Neural cell (in vitro differentiated cells): ENCODE measurements at regions not wholly inside any gene's neighbourhood (a gene's known extent, or its start where the extent isn't known, plus 50 kb on each side); places are given as distances from the start of the nearest gene placed in this dataset.
A peak's percentile ranks its signal among the peaks of the same experiment; 100 is the strongest.

ENCODE experiments used
- H2AFZ ChIP-seq: fragments of 200-600, 300-800 bp; sonication (generic), shearing (Covaris generic); 2 replicates; pipeline ENCODE4 v1.6.0; 2014; ENCODE audit warnings: low read depth, mild to moderate bottlenecking, antibody characterized with exemption, low read length, moderate library complexity
- H3F3A ChIP-seq: fragments of 200-600 bp; shearing (Covaris generic); 2 replicates; pipeline ENCODE4 v1.6.1; 2016; ENCODE audit warnings: mild to moderate bottlenecking, moderate library complexity, mixed read lengths, antibody characterized with exemption, low read length; ENCODE audit not compliant: insufficient read depth, poor library complexity, severe bottlenecking
- H3K27ac ChIP-seq: fragments of 200-600, 300-800 bp; sonication (generic), shearing (Covaris generic); 2 replicates; pipeline ENCODE4 v1.5.1; 2014; ENCODE audit warnings: mild to moderate bottlenecking, low read length, moderate library complexity
- H3K27me3 ChIP-seq: fragments of 300-800, 200-600 bp; sonication (generic), shearing (Covaris generic); 2 replicates; pipeline ENCODE4 v1.6.0; 2014; ENCODE audit warnings: mild to moderate bottlenecking, low read depth, low read length, moderate library complexity; ENCODE audit not compliant: insufficient read depth
- H3K36me3 ChIP-seq: fragments of 300-800, 200-600 bp; sonication (generic), shearing (Covaris generic); 2 replicates; pipeline ENCODE4 v1.5.1; 2014; ENCODE audit warnings: mild to moderate bottlenecking, antibody characterized with exemption, low read length, moderate library complexity; ENCODE audit not compliant: insufficient read depth
- H3K4me2 ChIP-seq: fragments of 300-800, 200-600 bp; sonication (generic), shearing (Covaris generic); 2 replicates; pipeline ENCODE4 v1.6.0; 2014; ENCODE audit warnings: mild to moderate bottlenecking, low read length
- H3K4me3 ChIP-seq: fragments of 300-800, 200-600 bp; sonication (generic), shearing (Covaris generic); 2 replicates; pipeline ENCODE4 v1.5.1; 2014; ENCODE audit warnings: mild to moderate bottlenecking, low read length, moderate library complexity
- H3K79me2 ChIP-seq: fragments of 200-600 bp; shearing (Covaris generic); replicated peaks from 2 replicates; pipeline ENCODE4 v1.6.0; 2014; ENCODE audit warnings: mild to moderate bottlenecking, low read length, moderate library complexity; ENCODE audit not compliant: insufficient read depth
- H3K9ac ChIP-seq: fragments of 300-800, 200-600 bp; sonication (generic), shearing (Covaris generic); 2 replicates; pipeline ENCODE4 v1.6.1; 2016; ENCODE audit warnings: mild to moderate bottlenecking, low read length, mixed read lengths
- H3K9me2 ChIP-seq: fragments of 200-600 bp; shearing (Covaris generic); 2 replicates; pipeline ENCODE4 v1.6.1; 2016; ENCODE audit warnings: mild to moderate bottlenecking, low read length, mixed read lengths; ENCODE audit not compliant: insufficient read depth
- H3K9me3 ChIP-seq: fragments of 200-600, 300-800 bp; sonication (generic), shearing (Covaris generic); 2 replicates; pipeline ENCODE4 v1.6.1; 2016; ENCODE audit warnings: mild to moderate bottlenecking, mixed run types, low read length, moderate library complexity, mixed read lengths
- H4K20me1 ChIP-seq: fragments of 200-600 bp; shearing (Covaris generic); 2 replicates; pipeline ENCODE4 v1.6.1; 2016; ENCODE audit warnings: mild to moderate bottlenecking, mixed run types; ENCODE audit not compliant: insufficient read depth
- EP300 ChIP-seq: fragments of 450-650 bp; conservative IDR thresholded peaks from 2 replicates; pipeline ENCODE4 v1.6.1; 2014; ENCODE audit warnings: antibody characterized with exemption, mild to moderate bottlenecking, moderate library complexity; ENCODE audit not compliant: poor library complexity, severe bottlenecking
- EZH2 ChIP-seq: fragments of 200-600, 300-800 bp; shearing (Covaris generic), sonication (generic); IDR thresholded peaks from 2 replicates; pipeline ENCODE4 v1.6.1; 2014; ENCODE audit warnings: antibody characterized with exemption, low read length, borderline replicate concordance, mild to moderate bottlenecking; ENCODE audit not compliant: insufficient read depth, poor library complexity, severe bottlenecking
- MXI1 ChIP-seq: fragments of 450-650 bp; conservative IDR thresholded peaks from 2 replicates; pipeline ENCODE4 v1.6.1; 2014; ENCODE audit warnings: antibody characterized with exemption, mild to moderate bottlenecking; ENCODE audit not compliant: poor library complexity, severe bottlenecking
- POLR2AphosphoS5 ChIP-seq: IDR thresholded peaks from 2 replicates; pipeline ENCODE4 v1.6.1; 2012
- RAD21 ChIP-seq: fragments of 450-650 bp; conservative IDR thresholded peaks from 2 replicates; pipeline ENCODE4 v1.6.1; 2014; ENCODE audit warnings: antibody characterized with exemption, mild to moderate bottlenecking, moderate library complexity
- SMC3 ChIP-seq: fragments of 450-650 bp; conservative IDR thresholded peaks from 2 replicates; pipeline ENCODE4 v1.6.1; 2014; ENCODE audit warnings: antibody characterized with exemption, mild to moderate bottlenecking, moderate library complexity; ENCODE audit not compliant: poor library complexity
- TAF1 ChIP-seq: IDR thresholded peaks from 2 replicates; pipeline ENCODE4 v1.6.1; 2012; ENCODE audit warnings: low read depth
- TF ChIP-seq, protein P1 (sequence below): fragments of 450-650 bp; IDR thresholded peaks from 2 replicates; pipeline ENCODE4 v1.5.1; 2014; ENCODE audit warnings: antibody characterized with exemption, mild to moderate bottlenecking, moderate library complexity; ENCODE audit not compliant: poor library complexity, severe bottlenecking
- TF ChIP-seq, protein P2 (sequence below): IDR thresholded peaks from 2 replicates; pipeline ENCODE4 v1.6.1; 2012; ENCODE audit warnings: borderline replicate concordance

DNA sequence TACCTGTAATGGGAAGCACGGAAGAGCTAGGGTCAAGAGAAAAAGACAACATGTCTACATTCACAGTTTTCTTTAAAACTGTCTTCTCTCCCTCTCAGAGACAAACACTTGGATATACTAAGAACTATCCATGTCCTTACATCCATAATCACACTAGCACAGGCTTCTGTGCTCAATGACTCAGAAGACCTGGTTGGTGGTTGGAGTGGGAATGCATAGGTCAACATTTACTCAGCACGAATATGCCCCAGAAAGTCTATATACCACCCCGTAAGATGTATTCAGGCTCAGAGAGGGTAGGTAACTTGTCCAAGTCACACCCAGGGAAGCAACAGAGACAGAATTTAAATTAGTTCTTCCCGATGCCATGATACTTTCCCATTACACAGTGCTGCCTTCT, 891.1 kb downstream of the TUSC7 start:
- Histone ChIP-seq H3K36me3 (no peaks in the 10 kb centered on the region), H3K9ac (no peak overlapping the region), H3F3A (no peaks in the 10 kb centered on the region), H3K79me2 (no peaks in the 10 kb centered on the region), H3K27me3 (no peaks in the 10 kb centered on the region), H3K9me2 (no peaks in the 10 kb centered on the region), H2AFZ (no peak overlapping the region), H3K4me3 (no peak overlapping the region), H4K20me1 (no peaks in the 10 kb centered on the region), H3K4me2 (no peak overlapping the region), H3K27ac (no peak overlapping the region), H3K9me3 (no peaks in the 10 kb centered on the region)
- TF ChIP-seq RAD21 (no peak), EZH2 (no peak), EP300 (no peak)

DNA sequence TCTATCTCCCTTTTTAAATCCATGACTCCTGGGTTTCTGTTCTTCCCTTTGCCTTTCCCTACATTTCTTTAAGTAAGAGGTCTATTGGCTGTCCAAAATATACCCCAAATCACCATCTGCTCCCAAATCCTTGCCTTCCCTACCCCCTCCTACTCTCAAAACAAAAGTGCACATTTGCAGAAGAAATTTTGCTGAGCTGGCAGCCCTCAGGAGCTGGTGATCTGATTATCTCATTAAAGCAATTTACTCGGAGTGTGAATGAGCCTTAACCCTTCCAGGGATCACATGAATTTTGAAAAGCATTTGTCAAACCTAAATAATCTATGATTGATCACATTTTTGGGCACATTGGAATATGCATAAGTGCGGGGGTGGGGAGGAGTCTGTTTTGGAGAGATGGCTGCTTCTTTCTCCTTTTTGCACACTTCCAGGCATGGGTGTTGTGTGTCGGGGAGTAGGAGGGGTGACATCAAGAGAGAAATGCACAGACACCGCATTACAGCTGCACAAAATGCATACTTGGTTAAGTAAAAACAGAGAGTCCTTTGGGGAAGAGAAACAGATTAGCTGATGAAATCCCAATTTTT, 892.6 kb downstream of the TUSC7 start:
- no peaks in the 10 kb centered on the region for H3K36me3 ChIP-seq
- no peak overlapping the region for H3K9ac ChIP-seq
- no peaks in the 10 kb centered on the region for H3K9me3 ChIP-seq
- H4K20me1 ChIP-seq = no peaks in the 10 kb centered on the region
- no peak overlapping the region for H2AFZ ChIP-seq
- no peaks in the 10 kb centered on the region for H3K79me2 ChIP-seq
- H3K27ac ChIP-seq = peak overlapping the region; percentile 46
- no peak overlapping the region for H3K4me2 ChIP-seq
- H3F3A ChIP-seq = no peaks in the 10 kb centered on the region
- peak overlapping the region; percentile 43 for H3K4me3 ChIP-seq
- TF ChIP-seq TAF1 = no peak
- no peak for TF ChIP-seq EP300
- TF ChIP-seq POLR2AphosphoS5 = no peak
- TF ChIP-seq, protein P1, sequence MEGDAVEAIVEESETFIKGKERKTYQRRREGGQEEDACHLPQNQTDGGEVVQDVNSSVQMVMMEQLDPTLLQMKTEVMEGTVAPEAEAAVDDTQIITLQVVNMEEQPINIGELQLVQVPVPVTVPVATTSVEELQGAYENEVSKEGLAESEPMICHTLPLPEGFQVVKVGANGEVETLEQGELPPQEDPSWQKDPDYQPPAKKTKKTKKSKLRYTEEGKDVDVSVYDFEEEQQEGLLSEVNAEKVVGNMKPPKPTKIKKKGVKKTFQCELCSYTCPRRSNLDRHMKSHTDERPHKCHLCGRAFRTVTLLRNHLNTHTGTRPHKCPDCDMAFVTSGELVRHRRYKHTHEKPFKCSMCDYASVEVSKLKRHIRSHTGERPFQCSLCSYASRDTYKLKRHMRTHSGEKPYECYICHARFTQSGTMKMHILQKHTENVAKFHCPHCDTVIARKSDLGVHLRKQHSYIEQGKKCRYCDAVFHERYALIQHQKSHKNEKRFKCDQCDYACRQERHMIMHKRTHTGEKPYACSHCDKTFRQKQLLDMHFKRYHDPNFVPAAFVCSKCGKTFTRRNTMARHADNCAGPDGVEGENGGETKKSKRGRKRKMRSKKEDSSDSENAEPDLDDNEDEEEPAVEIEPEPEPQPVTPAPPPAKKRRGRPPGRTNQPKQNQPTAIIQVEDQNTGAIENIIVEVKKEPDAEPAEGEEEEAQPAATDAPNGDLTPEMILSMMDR = no peak
- TF ChIP-seq RAD21 = no peak
- no peak for TF ChIP-seq EZH2
- TF ChIP-seq MXI1 = no peak
- TF ChIP-seq, protein P2, sequence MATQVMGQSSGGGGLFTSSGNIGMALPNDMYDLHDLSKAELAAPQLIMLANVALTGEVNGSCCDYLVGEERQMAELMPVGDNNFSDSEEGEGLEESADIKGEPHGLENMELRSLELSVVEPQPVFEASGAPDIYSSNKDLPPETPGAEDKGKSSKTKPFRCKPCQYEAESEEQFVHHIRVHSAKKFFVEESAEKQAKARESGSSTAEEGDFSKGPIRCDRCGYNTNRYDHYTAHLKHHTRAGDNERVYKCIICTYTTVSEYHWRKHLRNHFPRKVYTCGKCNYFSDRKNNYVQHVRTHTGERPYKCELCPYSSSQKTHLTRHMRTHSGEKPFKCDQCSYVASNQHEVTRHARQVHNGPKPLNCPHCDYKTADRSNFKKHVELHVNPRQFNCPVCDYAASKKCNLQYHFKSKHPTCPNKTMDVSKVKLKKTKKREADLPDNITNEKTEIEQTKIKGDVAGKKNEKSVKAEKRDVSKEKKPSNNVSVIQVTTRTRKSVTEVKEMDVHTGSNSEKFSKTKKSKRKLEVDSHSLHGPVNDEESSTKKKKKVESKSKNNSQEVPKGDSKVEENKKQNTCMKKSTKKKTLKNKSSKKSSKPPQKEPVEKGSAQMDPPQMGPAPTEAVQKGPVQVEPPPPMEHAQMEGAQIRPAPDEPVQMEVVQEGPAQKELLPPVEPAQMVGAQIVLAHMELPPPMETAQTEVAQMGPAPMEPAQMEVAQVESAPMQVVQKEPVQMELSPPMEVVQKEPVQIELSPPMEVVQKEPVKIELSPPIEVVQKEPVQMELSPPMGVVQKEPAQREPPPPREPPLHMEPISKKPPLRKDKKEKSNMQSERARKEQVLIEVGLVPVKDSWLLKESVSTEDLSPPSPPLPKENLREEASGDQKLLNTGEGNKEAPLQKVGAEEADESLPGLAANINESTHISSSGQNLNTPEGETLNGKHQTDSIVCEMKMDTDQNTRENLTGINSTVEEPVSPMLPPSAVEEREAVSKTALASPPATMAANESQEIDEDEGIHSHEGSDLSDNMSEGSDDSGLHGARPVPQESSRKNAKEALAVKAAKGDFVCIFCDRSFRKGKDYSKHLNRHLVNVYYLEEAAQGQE = no peak
- H3K9me2 ChIP-seq = no peaks in the 10 kb centered on the region
- H3K27me3 ChIP-seq = no peaks in the 10 kb centered on the region

DNA sequence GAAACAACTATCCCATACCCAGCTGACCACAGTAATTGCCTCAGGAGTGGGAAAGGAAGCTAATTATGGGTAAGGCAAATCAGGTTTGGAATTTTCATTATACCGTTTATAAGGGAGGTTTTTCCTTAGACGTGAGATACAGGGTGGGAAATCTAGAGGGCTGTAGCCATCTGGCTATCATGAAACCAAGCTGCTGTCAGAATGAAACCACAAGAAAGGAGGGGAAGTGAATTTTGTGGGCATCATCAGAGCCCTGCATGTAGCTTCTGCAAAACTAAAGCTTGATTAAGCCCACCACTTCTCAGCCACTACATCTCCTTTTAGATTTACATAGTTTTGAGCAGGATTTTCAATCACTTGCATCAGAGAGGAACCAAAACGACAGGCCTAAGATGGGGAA, 893.5 kb downstream of the TUSC7 start:
- Histone ChIP-seq H3K9me2 (no peaks in the 10 kb centered on the region), H3K36me3 (no peaks in the 10 kb centered on the region), H3K79me2 (no peaks in the 10 kb centered on the region), H3K9ac (no peak overlapping the region), H3F3A (no peaks in the 10 kb centered on the region), H2AFZ (no peak overlapping the region), H3K27ac (no peak overlapping the region), H4K20me1 (no peaks in the 10 kb centered on the region), H3K4me3 (no peak overlapping the region), H3K27me3 (no peaks in the 10 kb centered on the region), H3K9me3 (no peaks in the 10 kb centered on the region), H3K4me2 (no peak overlapping the region)
- TF ChIP-seq RAD21 (no peak), TAF1 (no peak), POLR2AphosphoS5 (no peak), EP300 (no peak), SMC3 (no peak), MXI1 (no peak), EZH2 (no peak)
- TF ChIP-seq, protein P2 = no peak
- TF ChIP-seq, protein P1 = no peak
